NCI-H1105 treated with DMSO at 0.1 percent for 48 hours (cell line): ENCODE measurements at regions not wholly inside any gene's neighbourhood (a gene's known extent, or its start where the extent isn't known, plus 50 kb on each side); places are given as distances from the start of the nearest gene placed in this dataset.

Source experiments
- DNase-seq: peaks from one replicate; lab custom pipeline; 2025; lab: John Stamatoyannopoulos, UW

DNA sequence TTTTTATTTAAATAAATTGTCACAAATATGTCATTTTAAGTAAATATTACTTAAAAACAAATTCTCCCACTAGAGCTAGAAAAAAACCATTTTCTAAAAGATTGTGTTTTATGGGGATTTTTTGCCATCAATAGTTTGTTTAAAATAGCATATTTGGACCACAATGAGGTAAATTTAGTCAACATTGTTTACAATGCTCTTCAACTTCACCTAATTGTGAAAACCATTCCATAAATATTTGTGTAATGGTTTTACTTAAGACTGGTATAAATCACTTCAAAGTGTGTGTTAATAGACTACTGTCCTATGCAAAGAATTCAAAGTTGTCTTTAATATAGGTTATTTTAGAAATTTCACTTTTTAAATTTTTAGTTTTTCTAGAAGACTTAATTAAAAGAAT, 1004.2 kb downstream of the PCDH18 start:
- DNase-seq = no peak

DNA sequence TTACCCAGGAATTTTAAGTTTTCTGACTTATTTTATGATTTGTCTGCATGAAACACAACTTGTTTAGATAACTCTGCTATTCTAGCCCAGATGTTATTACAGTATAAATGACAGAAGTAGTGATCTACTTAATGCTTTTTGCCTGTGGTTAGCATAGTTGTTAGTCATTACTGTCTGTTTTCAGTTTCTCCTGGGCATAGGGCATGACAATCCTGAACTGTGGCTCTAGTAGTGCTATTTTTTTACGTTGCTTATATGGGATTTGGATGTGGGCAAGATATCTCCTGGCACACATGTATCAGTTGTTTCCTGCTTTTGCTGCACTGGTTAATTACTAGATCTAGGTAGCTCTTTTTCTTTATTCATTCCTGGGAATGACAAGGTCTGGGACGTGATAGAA, 1005.8 kb downstream of the PCDH18 start:
- no peak for DNase-seq

DNA sequence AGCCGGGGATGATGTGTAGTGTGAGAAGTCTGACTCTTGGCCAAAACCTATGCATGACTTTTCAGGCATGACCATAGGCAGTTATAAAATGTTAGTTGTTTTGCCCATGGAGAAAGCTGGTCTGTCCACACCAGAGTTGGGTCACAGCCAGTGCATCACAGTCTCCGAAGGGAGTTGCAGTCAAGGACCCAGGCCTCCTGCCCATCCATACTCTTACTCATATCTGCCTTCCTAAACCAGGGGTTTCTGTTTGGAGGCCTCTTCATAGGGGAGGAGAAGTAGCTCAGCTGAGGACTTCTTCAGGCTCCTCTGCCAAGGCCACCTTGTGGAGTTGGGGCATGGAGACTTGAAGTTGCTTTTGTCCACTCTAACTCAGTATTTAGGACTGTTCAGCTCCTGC, 1008.3 kb downstream of the PCDH18 start:
- DNase-seq = no peak

DNA sequence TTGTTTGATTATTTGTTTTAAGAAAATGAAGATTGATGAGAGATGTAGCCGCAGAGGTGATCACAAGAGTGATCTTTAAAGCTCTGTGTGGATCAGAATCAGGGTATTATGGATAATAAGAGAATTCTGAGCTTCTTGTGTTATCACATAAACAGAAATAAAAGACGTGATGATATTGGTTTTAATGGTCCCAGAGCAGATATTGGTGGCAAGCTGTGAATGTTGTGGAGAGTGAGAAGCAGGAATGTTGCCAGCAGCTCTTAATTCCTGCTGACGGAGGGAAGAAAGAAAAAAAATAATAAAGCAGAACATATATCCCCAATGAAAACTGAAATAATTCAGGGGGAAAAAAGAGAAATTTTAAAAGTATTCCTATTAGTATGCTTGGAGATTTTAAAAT, 1015.9 kb downstream of the PCDH18 start:
- DNase-seq = no peak

DNA sequence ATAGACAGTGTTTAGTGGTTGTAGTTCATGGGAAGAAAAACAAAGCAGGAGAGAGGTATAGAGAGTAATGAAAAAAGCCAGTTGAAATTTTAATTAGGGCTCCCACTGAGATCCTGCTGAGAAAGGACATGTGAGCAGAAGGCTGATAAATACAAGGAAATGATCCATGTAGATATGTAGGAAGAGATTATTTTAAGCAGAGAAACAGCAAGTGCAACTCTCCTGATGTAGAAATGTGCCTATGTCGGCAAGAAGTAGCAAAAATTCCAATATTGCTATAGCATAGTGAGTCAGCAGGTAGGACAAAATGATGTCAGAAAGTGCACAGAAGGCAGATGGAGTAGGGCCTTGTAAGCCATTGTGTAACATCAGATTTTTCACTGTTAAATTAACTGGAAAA, 1027.3 kb downstream of the PCDH18 start:
- no peak for DNase-seq

DNA sequence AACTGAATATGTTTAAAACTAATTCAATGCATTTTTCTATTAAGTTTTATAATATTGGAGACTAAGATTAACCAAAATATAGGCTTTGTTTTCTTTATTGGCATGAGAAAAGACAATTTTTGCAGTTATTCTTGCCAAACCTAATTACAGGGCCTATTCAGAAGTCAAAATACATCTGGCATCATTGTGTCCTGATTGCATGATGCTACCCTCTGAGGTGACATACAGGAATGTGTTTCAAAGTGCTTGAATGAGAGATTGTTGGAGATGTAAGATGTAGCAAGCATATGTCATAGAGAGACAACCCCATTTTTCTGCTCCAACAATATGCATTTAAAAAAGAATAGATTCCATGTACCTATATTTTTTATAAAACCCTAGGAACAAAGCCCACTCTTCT, 1036.4 kb downstream of the PCDH18 start:
- DNase-seq = no peak

DNA sequence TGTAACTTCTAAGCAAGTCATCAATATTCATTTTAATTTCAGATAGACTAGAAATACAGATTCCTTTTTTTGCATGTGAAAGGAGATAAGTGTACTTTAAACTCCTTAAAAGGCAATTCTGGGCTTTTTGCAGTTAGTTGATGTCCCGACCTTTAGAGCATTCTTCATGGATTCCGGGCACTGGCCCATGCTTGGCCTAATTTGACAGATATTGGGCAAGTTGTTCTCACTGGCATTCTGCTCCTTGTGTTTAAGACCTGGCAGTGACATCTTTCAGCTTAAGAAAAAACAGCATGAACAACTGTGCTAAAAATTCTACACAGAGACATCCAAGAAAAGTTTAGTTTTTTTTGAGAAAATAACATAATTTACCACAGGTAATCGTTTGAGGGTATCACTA, 1037.2 kb downstream of the PCDH18 start:
- DNase-seq = no peak

DNA sequence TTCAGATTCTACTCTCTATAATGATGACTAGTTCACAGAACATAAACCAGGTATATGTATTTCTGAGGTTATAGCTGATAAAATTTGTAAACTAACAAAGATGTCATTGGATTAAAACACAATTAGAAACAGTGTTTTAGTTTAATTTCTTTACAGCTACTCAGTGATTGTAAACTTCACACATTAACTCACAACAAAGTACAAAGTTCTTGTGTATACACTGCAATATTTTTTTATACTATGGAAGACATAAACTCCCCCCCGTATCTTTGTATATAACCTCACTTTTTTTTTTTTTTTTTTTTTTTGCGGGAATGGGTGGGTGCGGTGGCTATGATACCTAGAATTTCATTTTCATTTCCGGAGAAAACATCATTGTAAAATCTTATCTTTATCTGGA, 1043.2 kb downstream of the PCDH18 start:
- DNase-seq = no peak

DNA sequence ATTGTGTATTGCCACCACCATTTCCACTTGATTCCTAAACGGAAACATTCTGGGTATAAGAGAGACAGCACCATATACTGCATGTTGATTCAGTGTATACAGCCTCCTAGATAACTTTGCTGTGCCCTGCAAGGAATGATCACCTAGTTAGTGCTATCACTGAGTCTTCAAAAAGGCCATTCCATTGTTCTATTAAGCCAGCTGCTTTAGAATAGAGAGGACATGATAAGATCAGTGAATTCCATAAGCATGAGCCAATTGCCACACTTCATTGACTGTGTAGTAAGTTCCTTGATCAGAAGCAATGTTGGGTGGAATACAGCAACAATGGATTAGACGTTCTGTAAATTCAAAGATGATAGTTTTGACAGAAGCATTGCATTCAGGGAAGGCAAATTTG, 1047.3 kb downstream of the PCDH18 start:
- no peak for DNase-seq

DNA sequence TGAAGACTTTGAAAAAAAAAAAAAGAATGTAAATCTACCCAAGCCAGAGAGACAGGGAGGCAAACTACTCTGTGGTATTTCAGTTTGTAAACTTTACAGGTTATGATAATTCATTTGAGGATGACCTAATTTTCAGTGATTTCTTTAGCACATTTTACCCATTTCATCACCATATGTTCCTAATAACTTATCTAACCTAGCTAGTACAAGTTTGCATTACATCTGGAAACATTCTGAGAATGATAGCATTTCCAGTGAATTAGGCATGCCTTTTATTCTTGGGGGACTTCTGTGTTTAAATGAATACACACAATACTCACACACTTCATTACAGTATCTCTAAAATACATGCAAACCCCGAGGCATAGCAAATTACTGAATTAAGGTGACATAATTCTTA, 1055.5 kb downstream of the PCDH18 start:
- no peak for DNase-seq

DNA sequence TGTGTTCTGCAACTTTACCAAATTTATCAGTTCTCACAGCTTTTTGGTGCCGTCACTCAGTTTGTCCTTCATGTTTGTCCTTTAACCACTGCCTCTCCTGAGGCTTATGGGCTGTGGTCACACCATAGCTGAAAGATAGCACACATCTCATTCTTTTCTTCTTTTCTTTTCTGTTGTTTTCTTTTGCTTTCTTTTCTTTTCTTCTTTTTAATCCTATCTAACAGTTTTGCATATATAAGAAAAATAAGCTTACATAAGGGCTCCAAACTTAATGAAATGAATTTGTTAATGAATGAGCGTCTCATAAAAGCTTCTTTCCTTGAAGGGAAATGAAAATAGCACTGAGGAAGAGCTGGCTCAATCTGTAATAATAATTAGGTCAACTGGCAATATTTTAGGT, 1061.2 kb downstream of the PCDH18 start:
- no peak for DNase-seq

DNA sequence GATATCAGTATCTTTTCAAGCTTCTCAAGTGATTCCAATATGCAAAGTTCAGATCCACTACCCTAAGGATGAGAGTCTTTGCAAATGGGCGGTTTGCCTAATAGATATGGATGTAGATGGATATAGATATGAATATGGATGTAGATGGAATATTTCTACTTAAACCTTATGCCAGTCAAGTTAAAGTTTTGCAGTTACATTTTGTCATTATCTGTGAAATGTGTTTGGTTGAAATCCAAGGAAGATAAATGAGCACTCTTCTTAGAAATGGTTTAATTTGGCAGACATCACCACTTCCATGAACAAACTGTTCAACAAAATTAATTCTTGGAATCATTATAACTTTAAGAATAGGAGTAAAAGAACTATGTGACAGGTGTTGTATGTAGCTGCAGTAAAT, 1066.6 kb downstream of the PCDH18 start:
- no peak for DNase-seq

DNA sequence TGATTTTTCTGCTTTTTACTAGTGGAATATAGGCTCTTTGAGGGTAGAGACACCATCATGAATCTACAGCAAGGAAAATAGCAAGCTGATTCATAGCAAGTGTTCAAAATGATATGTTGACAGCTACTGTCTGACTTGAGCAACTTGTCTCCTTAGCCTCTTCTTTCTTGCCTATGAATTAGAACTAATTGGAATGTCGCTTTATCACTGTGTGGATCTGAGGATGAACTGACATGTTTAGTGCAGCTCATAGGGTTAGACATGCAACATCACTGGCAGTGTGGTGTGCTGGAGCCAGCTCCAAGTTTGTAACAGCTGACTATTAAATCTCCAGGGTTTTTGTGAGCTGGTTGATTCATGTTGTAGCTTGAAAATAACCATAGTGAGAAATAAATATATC, 1068.4 kb downstream of the PCDH18 start:
- DNase-seq = no peak

DNA sequence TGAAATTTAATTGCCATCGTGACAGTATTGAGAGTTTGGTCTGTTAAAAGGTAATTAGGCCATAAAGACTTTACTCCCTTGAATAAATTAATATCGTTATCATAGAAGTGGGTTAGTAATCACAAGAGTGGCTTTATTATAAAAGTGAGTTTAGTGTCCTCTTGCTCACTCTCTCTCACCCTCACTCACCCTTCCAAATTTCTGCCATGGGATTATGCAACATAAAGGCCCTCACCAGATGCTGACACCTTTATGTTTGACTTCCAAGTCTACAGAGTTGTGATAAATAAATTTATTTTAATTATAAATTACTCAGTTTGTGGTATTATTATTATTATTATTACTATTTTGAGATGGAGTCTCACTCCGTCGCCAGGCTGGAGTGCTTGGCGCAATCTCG, 1070.8 kb downstream of the PCDH18 start:
- no peak for DNase-seq

DNA sequence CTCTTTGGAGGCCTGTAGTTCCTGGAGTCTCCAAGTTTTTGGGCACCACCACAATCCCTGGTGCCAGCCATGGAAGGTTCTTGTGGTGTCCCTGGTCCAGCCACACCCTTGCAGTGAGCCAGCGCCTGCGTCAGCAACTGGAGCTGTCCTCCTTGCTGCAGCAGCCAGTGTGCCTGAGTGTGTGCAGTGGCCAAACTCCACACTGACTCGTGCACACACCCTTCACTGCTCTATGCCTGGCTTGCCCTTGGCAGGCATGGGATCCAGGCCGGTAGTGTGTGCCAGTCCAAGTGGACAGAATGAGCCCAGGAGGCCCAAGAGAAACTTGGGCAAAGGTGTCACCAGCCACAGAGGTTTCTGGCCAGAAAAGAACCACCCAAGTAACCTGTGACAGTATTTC, 1074.0 kb downstream of the PCDH18 start:
- no peak for DNase-seq

DNA sequence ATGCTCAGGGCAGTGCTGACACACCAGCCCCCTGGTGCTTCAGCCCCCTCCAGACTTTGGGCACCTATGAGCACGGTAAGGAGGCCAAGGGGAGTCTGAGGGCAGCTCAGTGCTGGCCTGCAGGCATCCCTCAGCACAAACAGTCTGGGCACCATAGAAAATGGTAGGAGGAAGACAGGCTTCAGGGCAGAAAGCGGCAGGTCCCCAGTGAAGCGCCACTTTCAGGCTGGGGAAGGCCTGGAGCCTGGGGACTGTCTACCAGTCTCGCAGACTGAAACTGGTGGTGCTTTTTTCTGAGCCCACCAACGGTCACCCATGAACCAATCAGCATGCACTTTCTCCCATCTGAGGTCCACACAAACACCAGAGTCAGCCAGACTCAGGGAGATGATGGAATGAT, 1074.7 kb downstream of the PCDH18 start:
- no peak for DNase-seq

DNA sequence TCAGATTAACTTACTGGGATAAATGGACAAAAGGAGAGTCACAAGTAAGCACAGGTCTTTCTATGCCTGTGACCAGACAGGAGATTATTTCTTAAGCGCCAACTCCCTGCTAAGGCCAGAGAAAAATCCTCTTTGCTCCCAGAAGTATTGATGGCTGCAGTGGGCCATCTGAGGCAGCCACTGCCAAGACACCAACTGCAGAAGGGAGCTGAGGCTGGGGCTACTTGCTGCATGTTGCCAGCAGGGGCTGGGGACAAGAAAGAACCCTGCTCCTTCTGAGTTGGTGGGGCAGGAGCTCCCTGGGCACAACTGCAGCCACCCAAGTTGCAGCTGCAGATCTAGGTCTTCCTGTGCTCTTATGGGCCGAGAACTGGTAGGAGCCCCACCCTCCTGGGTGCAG, 1075.3 kb downstream of the PCDH18 start:
- no peak for DNase-seq

DNA sequence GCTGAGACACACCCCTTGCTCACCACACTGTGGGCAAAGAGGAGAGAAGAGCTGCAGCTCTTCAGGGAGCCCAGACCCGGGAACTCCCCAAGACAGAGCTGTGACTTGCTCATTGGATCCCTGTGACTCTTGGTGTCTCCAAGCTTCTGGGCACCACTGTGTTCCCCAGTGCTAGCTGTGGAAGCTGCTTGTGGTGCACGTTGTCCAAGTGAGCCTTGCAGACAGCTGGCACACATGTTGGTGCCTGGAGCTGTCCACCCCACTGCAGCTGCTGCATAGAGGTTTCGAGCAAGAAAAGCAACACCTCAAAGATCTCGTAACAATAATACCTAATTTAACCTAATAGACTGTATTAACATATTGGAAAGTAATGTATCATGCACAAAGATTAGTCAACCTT, 1089.3 kb downstream of the PCDH18 start:
- DNase-seq = no peak

DNA sequence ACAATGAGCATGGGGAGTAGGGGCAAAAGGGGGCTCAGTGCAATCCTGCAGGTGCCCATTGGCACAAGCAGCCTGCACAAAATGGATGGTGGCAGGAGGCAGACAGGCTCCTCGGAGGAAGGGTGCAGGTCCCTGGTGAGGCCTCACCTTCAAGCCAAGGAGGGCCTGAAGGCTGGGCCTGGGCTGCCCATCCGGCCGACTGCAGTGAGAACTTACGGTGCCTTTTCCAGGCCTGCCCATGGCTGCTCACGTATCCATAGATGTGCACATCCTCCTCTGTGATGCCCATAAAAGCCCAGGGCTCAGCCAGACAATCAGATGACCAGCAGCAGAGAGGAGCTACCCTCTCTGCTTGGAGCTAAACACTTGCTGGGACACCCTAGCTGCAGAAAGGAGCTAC, 1089.8 kb downstream of the PCDH18 start:
- no peak for DNase-seq

DNA sequence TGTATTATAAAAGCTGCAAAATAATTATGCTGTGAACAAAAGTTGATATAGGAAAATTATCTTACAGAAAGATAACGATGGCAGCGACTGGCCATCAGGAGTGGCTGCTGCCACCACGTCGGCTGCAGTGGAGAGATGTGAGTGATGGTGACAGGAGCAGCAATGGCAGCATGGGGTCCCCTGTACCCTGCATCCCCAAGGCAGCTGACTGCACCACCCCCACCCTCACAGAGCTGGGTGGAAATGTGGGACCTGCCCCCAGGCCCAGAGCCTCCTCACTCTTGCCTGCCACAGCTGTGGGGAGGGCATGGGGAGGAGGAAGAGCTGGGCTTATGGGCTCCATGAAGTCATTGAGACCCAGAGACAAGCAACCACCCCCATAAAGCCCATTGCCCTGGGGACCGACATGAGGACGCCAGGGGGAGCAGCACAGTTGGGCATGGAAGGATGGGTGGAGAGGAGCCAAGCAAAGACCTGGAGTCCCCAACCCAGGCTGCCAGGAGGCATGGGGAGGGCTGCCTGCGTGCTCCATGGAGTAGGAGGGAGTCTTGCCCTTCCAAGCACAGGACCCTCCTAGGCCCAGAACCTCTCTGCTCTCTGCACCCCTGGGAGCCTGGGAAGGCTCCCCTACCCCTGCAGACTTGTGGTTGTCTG, 1090.5 kb downstream of the PCDH18 start:
- DNase-seq = no peak

DNA sequence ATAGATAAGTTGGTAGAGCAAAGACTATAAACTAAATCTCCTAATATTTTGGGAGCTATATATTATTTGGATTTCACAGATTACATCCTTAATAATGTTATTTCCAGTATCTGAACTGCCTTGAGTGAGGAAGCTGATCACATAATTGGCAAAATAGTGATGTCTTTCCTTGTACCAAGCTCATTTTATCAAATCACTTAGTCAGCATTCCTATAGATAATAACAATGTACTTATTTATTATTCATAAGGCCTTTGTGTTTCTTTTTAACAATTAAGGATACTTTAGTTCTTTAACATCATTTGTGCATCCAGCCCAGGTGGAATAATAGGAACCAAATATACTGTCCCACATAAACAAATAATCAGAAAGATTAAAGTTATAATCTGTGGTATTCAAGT, 1093.6 kb downstream of the PCDH18 start:
- DNase-seq = no peak

DNA sequence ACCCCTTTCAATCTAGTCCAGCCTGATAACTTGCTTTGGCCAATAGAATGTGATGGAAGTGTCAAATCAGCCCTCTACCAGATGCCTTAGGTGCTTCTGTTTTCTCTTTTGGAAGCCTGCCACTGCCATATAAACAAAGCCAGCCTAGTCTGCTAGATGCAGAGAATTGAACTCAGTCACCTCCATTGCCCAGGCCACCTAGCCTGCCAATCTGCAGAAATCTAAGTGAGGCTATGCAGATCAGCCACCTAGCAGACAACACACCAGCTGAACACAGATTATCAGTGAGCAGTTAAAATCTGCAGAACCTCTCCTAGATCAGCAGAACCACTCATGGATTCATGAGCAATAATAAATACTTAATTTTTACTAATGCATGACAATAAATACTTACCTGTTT, 1108.2 kb downstream of the PCDH18 start:
- peak; percentile 7 for DNase-seq

DNA sequence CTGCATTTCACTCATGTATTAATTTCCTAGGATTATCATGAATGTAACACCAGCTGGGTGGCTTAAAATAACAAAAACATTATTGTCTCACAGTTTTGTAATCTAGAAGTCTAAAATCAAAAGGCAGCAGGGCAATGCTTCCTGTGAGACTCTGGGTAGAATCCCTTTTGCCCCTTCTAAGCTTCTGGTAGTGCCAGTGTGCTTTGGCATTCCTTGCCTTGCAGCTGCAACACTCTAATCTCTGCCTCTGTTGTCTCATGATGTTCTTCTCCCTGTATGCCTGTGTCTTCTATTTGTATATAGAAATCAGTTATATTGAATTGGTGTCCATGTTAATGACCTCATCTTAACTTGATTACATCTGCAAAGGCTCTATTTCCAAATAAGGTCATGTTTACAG, 1117.3 kb downstream of the PCDH18 start:
- no peak for DNase-seq

DNA sequence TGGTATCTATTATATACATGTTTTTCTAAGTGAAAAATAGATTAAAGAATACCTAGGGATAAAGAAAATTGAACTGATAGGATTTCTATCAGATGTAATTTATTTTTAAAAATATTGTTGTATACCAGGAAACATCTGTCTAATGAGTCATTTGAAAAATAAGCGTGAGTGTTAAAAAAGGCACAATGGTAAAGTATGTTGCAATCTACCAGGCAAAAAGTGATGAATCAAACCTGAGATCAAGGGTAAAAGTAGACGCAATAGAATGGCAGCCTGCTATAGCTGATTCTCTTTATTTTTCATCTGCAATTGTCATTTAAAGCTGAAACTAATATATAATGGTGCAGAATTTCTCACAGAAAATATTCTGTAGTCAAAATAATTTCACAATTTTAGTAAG, 1119.6 kb downstream of the PCDH18 start:
- no peak for DNase-seq

DNA sequence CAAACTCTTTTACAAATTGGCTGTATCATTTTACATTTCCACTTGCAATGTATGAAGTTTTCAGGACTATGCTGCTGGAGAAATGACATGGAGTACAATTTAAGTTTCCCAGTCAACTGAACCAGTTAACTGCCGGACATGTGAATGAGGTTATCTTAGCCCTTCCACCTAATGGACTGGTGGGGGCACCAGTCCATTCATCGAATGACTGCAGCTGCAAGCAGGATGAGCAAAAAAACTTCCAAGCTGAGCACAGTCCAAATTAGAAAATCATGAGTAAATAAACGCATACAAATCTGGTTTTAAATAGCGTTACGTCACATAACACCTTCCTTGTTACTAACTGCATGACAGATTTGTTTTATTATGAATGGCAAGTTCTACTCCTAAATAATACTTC, 1131.5 kb downstream of the PCDH18 start:
- no peak for DNase-seq
